Activated effector memory CD4-positive, alpha-beta T cell treated with Interleukin-2 at 50 U/mL for 16 hours (primary cell): ENCODE measurements at regions not wholly inside any gene's neighbourhood (a gene's known extent, or its start where the extent isn't known, plus 50 kb on each side); places are given as distances from the start of the nearest gene placed in this dataset.

Experiments
- DNase-seq: peaks from one replicate; pipeline ENCODE4 v3.0.0-alpha.2; 2020

DNA sequence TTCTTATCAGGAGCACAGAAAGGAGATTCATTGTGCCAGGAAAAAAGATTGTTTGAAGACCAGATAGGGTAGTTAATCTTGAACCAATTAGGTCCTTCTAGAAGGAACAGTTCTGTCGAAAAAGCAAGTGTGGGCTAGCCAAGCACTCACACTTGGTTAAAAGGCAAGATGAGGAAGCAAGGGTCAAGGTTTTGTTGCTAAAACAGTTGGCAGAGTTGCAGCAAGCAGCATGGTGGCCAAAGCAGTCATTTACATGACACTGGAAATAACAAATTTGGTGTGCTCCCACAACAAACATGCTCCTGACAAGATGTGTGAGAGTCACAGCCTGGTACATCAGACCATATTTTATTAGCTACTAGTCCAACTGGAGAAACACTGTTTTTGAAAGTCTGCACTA is 228.0 kb upstream of the CFAP20DC start:
- no peak for DNase-seq

DNA sequence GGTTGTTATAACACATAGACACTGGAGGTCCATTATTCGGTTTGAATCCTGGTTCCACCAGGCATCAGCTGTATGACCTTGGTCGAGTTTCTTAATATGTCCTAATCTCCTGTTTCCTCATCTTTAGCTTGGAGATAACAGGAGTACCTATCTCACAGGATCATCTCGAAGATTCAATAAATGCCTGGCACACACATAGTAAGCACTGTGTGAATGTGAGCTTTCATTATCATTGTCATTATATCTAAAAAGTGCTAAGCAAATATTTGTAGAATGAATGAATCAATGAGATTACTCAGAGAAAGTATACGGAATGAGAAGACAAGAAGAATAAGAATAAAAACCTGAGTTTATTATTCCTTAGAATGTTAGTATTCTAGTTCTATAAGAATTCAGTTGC is 227.4 kb upstream of the CFAP20DC start:
- no peak for DNase-seq

DNA sequence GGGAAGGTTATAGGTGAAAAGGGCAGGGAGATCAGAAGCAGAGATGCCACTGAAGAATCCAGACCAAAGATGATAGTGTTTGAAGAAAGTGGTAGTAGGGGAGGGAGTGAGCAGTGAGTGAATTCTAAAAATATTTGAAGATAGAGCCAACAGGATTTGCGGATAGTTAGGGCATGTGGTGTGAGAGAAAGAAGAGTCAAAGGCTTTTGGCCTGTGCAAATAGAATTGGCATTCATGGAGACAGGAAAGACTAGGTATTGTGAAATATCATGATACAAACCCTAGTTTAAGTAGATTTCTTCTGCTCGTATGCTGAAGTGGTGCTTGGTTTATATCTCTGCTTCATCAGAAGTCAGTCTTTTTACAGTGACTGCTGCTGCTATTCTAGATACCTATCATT is 224.2 kb upstream of the CFAP20DC start:
- DNase-seq, result no peak

DNA sequence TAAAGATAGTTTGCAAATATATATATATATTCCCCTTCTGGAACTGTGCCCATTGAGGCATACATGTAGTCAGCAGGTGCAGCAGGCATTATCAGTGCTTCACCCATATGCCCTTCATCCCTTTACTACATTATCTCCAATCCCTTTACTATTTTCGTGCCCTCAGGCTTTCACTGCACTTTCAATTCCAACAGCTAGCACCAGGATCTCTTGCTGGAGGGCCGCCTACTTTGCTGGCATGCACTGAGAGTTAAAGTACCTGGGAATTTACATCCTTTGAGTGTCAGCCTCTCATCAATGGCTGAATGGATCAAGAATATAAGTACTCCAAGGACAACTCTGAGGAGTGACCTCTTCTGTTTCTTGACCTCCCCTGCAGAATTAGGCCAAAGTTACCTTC is 222.1 kb upstream of the CFAP20DC start:
- no peak for DNase-seq

DNA sequence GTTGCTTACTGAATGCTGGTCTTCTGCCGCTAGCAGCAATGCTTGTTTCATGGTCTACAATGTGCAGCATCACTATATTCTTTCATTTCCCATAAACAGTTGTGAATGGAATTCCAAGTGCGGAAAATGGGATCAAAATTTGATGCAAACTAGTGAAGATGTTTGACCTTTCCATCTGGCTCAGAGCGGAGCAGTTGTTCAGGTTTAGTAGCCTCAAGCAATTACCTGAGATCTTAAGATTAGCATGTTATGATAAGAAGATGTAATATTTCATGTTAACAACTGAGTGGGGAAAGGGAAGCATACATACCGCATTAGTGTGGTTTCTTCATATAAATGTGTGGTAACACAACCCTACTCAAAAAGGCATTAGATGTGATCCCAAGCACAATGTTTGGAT is 221.1 kb upstream of the CFAP20DC start:
- no peak for DNase-seq

DNA sequence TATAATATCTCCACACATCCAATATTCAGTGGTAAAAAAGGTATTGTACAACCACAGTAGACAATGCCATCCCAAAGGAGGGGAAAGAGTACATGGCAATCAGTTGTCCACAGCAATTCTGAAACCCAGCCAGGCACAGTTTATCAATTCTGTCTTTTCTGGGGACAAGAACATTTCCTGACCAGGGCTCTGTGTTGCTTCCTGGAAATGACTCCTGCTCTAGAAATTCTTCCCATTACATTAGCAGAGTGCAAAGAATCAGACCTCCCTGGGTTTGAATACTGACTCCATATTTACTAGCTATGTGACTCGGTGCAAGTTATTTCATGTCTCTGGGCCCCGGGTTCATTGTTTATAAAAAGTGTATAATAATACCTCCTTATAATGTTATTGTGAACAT is 220.4 kb upstream of the CFAP20DC start:
- DNase-seq, result no peak

DNA sequence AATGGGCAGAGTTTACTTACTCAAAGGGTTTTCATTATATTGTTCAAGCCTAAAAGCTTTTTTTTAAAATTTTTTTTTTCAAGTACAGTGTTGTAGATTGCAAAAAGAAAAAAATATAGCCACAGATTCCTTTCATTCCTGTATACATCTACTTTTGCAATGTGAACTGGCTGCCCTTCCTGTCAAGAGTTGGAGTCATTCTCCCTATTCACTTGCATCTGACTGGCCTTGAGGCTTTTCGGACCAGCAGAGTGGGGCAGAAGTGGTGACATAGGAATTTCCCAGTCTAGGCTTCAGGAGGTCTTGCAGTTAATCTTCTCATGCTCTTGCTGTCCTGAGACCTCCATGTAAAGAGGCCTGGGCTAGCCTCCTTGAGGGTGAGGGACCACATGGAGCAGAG is 218.3 kb upstream of the CFAP20DC start:
- DNase-seq, result no peak

DNA sequence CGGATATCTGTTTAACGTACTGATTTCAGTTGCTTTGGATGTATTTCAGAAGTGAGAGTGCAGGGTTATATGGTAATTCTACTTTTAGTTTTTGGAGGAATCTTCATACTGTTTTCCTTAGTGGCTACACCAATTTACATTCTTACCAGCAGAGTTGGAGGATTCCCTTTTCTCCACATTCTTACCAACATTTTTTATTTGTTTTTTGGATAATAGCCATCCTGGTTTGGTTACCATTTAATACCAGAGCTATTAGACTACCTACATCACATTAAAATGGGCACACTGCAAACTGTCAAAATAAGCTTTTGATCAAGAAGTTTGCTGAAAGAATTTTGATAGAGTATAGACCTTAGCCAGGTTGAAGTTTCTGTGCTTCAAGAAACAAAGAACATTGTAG is 217.2 kb upstream of the CFAP20DC start:
- no peak for DNase-seq

DNA sequence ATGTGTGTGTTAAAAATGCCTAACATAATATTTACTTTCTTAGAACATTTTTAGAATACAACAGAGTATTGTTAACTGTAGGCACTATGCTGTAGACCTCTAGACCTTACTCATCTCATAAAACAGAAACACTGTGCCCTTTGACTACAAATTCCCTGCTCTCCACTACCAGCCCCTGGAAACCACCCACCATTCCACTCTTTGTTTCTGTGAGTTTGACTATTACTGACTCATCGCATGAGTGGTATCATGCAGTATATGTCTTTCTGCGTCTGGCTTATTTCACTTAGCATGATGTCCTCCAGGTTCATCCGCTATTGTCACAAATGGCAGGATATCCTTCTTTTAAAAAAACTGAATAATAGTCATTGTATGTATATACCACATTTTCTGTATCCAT is 216.7 kb upstream of the CFAP20DC start:
- no peak for DNase-seq

DNA sequence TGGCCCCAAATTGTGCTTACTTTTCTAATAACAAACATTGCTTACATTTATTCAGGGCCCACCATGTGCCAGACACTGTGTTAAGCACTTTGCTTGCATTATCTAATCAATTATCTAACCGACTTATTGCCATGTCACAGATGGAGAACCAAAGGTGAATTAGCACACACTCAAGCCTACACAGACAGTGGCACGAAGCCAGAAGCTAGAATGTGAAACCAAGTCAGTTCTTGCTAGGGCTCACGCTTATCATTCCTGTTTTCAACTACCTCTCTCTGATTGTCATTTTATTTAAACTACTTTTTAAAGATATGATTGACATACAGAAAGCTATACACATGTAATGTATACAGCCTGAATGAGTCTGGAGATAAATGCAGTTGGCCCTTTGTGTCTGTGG is 215.7 kb upstream of the CFAP20DC start:
- DNase-seq, result no peak

DNA sequence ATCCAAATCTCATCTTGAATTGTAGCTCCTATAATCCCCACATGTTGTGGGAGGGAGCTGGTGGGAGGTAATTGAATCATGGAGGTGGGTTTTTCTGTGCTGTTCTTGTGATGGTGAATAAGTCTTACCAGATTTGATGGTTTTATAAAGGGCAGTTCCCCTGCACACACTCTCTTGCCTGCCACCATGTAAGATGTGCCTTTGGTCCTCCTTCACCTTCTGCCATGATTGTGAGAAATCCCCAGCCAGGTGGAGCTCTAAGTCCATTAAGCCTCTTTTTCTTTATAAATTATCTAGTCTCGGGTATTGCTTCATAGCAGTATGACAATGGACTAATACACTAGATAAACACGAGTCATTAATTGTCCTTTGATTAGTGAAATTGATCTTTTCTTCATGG is 214.5 kb upstream of the CFAP20DC start:
- DNase-seq, result no peak

DNA sequence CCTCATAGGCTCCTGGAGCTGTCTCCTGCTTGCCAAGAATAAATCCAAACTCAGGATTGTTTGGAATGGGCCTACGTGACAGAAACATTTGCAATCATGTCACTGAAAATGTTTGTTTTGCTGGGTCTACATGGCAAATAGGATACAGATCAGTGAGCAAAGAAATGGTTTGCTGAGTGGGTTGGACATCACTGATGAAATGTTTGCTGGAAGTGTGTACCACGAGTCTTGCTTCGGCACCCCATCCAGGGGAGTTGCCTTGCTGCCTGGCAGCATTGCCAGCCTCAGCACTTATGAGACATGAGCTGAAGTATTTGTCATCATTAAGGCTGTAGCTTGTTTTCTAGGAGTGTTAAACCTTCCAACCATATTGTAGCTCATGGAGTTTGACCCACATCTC is 213.3 kb upstream of the CFAP20DC start:
- DNase-seq, result no peak

DNA sequence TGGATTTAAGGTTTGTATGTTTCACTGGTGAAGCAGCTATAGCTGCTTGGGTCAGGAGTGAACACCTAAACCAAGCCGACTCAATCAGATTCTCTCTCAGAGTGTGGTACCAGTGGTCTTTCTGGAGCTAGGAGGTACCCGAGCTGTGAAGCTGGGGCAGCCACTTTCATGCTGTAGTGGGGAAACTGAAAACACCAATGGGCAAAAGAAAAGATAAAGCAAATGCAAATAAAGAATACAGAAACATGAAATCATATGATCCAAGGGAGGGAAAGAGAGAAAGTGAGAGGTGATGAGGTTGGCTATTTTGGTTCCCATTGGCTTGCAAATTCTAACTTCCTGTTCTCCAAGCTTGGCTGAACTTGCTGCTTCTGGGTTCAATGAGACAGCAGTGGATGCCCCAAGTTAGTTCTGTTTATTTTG is 212.3 kb upstream of the CFAP20DC start:
- no peak for DNase-seq

DNA sequence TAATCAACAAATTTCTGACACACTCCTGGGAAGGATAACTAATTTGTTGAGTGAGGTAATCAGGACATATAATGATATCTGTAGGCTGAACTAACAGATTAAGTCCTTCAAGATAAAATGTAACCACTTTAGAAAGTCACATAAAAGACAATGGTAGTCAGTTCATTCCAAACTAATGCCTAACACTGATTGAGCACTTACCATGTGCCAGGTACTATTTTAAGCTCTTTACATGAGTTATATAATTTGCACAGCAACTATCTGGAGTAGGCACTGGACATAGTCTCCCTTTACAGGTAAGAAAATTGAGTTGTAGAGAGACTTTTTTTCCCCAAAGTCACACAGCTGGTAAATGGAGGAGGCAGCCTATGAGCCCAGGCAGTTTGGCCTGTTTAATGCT is 211.2 kb upstream of the CFAP20DC start:
- DNase-seq, result no peak

DNA sequence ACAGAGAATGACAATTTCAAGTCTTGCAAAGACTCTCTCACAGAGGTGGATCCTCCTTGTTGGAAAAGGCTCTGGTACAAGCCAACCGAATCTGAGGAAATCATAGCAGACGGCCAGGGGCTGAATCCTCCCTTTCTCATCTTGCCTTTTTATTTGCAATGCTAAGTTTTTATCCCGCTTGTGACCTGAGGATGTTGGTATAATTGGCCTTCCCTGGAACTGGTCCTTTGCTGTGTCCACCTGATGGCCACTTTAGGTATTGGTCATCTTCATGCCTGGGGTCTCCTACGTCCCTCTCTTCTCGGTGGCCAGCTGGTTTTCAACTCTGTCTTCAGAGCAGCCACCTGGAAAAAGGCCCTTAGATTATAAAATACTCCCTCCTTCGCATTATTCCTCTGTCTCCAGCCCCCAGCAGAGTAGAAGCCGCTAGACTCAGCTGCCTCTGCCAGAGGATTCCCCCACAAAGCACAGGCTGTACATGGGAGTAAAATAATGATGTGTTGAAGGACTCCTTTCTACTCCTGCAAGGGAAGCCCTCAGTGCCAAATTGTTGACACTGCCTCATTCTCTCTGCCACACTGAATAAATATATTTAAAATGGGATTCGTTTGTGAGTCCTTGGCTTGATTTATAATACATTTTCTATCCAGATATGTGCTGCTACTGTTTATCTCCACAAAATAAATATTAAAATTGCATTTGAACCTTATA is 208.9 kb upstream of the CFAP20DC start:
- DNase-seq, result no peak

DNA sequence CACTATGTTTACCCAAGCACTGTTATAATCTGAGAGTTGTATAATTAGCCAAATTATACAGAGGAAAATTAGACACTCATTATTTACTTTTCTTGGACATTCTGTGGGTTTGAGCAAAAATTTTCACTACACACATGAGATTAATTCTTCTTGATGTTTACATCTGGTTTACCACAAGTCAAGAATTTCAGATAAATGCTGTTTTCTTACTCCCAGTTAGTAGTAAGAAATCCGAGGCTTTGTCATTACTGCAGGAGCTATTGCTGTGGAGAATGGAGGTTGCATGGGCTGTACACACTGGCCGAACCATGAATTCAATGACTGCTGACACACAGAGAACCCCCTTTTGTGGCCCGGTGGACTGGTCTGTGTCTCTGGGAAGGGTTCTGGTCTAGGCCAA is 207.7 kb upstream of the CFAP20DC start:
- no peak for DNase-seq

DNA sequence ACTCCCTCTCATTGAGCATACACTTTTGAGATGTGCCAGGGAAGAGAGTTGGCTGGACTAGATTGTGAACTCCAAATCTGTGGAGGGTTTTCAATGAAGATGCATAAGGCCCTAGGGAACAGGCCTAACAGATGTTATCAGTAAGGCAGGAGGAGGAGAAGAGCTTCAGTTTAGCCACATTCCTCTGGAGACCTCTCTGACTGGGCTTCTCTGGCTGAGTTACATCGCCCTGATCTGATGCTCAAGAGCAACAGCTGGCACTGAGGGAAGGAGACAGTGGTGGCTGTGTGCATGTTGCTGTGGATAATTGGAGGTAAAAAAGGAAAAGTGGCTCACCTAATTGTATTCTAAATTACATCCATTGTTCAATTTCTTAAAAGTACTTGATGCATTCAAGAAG is 206.4 kb upstream of the CFAP20DC start:
- no peak for DNase-seq

DNA sequence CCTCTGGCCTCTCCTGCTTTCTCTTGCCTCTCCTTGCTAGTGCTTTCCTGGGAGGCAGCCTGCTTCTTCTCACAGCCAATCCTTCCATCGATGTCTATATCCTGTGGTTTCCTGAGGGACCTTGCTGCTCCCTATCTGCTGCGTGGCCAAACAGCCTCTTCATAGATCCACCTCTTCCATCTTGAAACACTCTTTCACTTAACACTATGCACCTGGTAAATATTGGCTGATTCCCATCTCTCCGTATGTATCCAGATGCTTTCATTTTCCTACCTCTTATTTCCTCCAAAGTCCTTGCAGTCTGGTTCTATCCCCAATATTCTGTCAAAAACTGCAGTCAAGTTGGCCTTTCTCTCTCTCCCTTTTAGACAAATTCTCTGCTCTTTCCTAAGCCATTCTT is 205.2 kb upstream of the CFAP20DC start:
- DNase-seq, result no peak

DNA sequence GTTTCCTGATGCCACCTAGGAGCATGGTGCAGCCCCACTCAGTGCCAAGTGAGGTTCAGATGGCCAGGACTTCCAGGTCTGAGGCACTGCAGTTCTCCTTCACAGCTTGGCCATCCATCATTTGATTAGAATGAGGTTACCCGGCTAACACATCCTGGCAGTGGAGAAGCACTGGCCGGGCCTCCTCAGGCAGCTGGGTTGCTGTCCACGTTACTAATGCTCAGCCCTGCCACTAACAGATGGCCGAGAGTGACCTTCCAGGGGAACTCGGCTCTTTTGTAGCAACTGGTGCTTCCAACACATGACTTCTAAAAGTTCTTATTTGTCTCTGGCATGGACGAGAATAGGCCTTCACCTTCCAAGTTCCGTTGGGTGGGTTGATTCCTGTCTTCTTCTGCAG is 204.6 kb upstream of the CFAP20DC start:
- DNase-seq, result no peak

DNA sequence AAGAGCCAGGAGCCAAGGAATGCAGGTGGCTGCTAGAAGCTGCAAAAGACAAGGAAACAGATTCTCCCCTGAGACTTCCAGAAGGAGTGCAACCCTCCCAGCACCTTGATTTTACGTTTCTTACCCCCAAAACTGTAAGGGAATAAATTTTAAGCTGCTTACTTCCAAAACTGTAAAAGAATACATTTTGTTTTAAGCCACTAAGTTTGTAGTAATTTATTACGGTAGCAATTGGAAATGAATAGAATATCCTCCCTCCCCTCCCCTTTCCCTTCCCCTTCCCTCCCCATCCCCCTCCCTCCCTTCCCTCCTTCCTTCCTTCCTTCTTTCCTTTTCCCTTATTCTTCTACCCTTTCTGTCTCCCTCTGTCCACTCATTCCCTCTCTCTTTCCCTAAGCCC is 203.7 kb upstream of the CFAP20DC start:
- no peak for DNase-seq

DNA sequence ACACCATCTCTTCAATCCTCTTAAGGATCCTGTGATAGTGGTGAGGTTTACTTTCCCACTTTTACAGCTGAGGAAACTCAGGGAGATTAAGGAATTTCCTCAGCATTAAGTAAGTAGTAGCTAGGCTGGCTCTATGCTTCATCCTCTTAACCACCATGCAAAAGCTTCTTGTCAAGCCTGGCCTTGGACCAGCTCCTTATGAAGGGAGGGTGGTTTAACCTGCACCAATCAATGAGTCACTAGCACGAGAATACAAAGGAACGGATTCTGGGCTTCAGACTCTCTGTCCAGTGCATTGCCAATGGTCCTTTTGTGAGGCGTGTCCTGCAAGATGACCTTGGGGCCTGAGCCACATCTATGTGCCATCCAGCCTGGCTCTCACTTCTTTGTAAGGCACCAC is 202.0 kb upstream of the CFAP20DC start:
- DNase-seq, result no peak

DNA sequence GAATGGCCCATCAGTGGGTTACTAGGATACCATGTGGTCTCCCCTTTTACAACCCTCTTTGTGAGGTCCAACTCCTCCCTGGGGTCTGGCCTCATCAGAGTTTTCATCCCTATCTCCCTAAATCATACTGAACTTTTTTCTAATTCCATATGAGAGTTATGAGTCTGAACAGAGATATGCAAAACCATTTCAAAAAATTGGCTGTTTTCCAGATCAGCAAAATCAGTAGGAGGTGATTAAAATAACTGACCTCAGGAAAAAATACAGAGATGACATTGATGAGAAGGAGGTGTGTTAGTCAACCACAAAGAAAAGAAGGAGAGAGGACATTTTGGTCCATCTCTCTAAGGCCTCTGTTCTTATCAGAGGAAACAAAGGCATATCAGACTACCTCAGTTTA is 200.8 kb upstream of the CFAP20DC start:
- no peak for DNase-seq

DNA sequence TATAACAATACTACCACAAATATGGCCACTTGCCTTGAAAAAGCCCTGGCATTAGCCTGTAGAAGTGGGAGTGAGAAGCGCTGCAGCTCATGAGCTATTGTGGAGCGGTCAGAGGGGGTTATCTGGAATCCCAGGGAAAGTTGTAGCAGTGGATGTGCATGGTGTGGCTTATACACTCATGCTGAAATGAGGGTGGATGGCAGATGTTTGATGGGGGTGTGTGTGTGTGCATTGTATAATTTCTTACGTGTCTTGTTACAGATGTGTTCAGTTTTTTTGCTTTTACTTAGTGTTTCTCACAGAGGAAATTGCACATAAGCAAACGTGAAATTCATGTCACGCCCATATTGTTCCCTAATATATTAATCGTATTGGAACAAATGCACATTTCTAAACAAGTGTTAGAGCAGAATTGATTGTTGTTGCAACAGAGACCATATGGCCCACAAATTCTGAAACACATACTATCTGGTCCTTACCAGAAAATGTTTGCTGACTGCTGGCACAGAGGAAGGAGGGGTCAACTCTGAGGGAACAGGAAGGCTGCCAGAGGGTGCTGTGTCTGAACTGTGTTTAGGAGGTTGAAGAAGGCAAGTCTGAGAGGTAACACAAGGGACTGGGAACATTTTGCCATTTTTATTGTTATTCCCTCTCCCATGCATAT is 200.0 kb upstream of the CFAP20DC start:
- no peak for DNase-seq

DNA sequence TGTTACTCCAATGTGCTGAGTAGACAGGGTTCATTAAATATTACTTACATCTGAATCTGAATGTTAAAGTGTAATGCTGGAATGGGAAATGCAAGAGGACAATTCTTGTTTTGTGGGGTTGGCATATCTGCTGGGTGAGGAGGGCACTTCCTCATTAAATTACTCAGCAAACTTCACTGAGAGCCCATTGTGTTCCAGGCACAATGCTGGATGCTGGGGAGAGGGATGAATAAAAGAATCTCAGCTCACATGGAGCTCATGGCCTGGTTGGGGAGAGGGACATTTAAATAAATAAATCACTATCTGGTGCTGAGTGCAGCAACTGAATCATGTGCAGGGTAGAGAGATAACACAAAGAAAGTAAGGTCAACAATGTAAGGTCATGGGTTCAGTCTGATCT is 199.2 kb upstream of the CFAP20DC start:
- DNase-seq, result no peak

DNA sequence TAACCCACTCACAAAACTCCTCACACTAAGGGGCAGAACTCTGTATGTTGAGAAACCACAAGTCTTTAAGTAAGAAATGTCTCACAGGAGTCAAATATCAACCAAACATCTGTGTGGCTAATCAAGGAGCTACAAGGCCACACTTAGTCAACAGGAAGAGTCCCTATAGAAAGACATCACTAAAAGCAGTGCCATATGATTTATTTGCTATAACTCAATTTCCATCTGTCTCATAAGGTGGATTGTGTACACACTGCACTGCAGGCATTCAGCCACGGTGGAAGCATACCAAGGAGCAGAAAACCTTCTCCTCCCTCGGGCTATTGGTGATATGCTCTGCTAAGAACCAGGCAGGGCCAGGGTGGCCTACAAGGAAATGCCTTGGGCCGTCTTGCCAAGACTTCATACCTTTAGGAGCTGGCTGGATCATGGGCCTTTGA is 197.6 kb upstream of the CFAP20DC start:
- no peak for DNase-seq
